ENCODE measurements at regions not wholly inside any gene's neighbourhood (a gene's known extent, or its start where the extent isn't known, plus 50 kb on each side); places are given as distances from the start of the nearest gene placed in this dataset.
"Not testable (repeated sequence)": the region's sequence is repeated elsewhere in the genome, so short reads cannot be mapped to it uniquely, and the experiment has no call there.

GRCh38 chr2:199057936-199058335, 399.8 kb downstream of the SATB2 start:
- no peak for TF ChIP-seq CTCF (IDR thresholded peaks at IDR 0.05; ENCODE audit: insufficient read depth, low read length)
- DNase-seq (ENCODE audit: low read depth) = no peak
- H3K4me3 ChIP-seq (ENCODE audit: low read depth, low read length) = no peak overlapping the region

GRCh38 chr2:199055336-199055735, 402.4 kb downstream of the SATB2 start:
- no peak for DNase-seq (ENCODE audit: low read depth)
- no peak overlapping the region for H3K4me3 ChIP-seq (ENCODE audit: low read depth, low read length)
- no peak for TF ChIP-seq CTCF (IDR thresholded peaks at IDR 0.05; ENCODE audit: insufficient read depth, low read length)

- TF ChIP-seq CTCF (IDR thresholded peaks at IDR 0.05; ENCODE audit: insufficient read depth, low read length) = no peak
- no peak overlapping the region for H3K4me3 ChIP-seq (ENCODE audit: low read depth, low read length)
- DNase-seq (ENCODE audit: low read depth) = no peak
Observed at GRCh38 chr2:199042660-199043379, 414.9 kb downstream of the SATB2 start.

GRCh38 chr2:199040522-199040921, 417.2 kb downstream of the SATB2 start:
- TF ChIP-seq CTCF (IDR thresholded peaks at IDR 0.05; ENCODE audit: insufficient read depth, low read length) = no peak
- DNase-seq (ENCODE audit: low read depth) = no peak
- H3K4me3 ChIP-seq (ENCODE audit: low read depth, low read length) = no peak overlapping the region

- DNase-seq (ENCODE audit: low read depth); H3K4me3 ChIP-seq (ENCODE audit: low read depth, low read length): not testable (repeated sequence)
Observed at GRCh38 chr2:199033761-199034160, 424.0 kb downstream of the SATB2 start.

GRCh38 chr2:199025146-199025545, 432.6 kb downstream of the SATB2 start:
- no peak for TF ChIP-seq CTCF (IDR thresholded peaks at IDR 0.05; ENCODE audit: insufficient read depth, low read length)
- H3K4me3 ChIP-seq (ENCODE audit: low read depth, low read length) = no peak overlapping the region
- DNase-seq (ENCODE audit: low read depth) = no peak

GRCh38 chr2:199024224-199024623, 433.5 kb downstream of the SATB2 start:
- no peak overlapping the region for H3K4me3 ChIP-seq (ENCODE audit: low read depth, low read length)
- DNase-seq (ENCODE audit: low read depth) = no peak
- no peak for TF ChIP-seq CTCF (IDR thresholded peaks at IDR 0.05; ENCODE audit: insufficient read depth, low read length)

Data from fibroblast of the aortic adventitia (primary cell).